ENCODE measurements at regions not wholly inside any gene's neighbourhood (a gene's known extent, or its start where the extent isn't known, plus 50 kb on each side); places are given as distances from the start of the nearest gene placed in this dataset.
"Not testable (repeated sequence)": the region's sequence is repeated elsewhere in the genome, so short reads cannot be mapped to it uniquely, and the experiment has no call there.

DNA sequence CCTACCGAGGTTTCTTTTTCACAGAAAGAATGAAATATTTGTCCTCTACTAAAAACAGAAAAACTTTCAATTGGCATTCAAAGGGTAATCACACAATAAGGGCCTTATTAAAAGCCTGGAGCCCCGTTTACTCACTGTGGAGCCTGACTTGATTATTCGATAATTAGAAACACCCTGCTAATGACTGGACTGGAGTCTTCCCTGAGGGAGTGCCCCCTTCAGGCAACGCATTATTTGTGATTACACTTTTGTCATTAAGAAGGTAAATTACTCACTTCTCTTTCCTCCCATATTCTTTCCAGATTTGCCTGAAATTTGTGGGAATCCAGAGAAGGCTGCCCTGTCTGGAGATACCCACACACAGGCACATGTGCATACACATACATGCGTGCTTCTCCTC lies 444.2 kb upstream of the NPVF start:
- no peak for DNase-seq

DNA sequence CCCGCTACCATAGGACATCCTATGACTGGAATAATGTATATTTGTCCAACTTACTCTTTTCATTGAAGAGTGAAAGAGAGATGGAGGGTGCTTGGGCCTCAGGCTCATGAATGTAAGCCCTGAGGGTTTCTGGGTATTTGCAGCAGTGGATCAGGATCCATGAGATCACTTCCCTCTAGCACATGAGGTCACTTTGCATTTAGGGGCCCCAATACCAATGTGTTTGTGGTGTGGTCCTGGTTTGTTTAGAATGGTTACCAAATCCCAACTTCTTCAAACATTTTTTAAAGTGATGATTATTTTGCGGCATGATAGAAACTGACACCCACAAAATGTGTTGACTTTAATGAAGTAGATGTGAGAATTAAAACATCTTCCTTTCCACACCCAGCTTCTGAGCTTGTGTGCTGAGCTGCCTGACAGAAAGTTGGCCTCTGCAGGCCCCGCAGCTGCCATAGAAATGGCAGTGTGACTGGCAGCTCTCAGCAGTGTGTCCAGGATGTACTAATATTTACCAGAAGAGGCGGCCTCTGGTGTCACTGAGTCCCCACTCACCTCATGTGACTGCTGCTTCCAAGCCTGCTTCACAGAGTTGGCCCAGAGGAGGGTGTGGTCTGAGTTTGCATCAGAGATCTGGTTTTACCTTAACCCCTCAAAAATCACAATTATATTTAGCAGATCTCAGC lies 447.6 kb upstream of the NPVF start:
- no peak for DNase-seq

DNA sequence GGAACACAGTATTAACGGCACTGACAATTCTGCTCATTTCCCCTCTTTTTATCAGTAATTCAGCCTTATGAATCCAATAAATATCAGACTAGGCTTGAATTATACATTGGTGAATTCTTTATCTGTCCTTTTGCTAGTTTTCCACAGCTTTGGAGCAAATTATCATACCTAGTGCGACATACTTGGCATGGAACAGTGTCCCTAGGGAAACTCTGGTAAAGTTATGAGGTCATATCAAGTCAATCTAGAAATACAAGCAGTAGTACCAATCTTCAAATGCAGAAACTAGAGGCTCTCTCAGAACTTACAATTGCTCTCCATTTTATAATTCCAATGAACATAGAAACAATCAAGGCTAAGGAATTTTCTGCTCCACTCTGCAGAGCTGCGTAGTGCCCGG lies 449.3 kb upstream of the NPVF start:
- no peak for DNase-seq

DNA sequence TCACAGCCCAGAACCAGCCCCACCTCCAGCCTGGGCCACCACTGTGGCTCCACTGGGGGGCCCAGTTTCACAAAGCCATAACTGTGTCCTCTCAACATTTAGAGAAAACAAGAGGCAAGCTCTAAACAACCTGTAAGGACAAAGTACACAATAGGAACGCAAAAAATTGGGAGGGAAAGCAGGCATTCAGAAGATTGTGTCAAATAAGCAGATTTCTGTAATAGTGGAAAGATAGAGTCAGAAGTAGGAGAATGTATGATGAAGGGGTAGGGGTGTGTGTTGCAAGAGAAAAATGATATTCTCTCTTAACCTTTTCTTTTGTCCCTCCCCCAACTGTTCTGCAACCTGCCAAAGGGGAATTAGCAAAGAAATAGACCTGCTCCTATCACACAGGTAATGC lies 449.9 kb upstream of the NPVF start:
- DNase-seq: no peak

GRCh38 chr7:25680636-25681035 lies 452.4 kb upstream of the NPVF start:
- DNase-seq: no peak

DNA sequence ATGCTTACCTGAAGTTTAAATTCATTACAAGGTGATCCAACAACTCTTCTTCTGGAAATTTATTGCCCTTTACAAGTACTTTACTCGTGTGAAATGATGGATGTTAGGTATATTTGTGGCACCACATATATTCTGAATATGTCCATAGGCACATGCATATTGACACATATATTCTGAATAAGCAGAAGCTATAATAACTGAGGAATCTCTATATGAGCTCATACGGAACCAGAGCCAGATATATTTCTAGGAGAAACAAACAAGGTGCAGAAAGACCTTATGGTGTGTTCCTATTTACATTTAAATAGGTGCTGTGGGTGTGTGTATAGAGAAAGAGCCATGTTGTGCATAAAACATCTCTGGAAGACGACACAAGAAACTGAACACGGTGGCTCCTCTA lies 456.1 kb upstream of the NPVF start:
- no peak for DNase-seq

DNA sequence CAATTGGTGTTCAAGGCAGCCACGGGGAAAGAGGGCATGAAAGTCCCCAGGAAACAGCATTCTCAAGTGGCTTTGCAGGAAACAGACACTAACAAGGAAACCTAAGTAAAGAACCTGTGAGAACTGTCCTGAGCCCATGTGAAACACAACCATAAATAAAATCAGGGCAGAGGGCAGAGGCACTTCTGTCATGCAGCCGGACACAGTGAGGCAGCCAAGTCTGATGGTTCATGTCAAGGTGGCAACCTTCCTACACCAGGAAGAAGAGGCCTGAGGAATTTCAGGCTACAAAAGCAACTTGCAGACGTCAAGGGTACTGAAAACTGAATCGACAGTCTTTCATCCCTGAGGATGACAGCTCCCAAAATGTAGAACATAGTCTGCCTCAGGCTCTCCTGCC lies 458.2 kb upstream of the NPVF start:
- DNase-seq: no peak

DNA sequence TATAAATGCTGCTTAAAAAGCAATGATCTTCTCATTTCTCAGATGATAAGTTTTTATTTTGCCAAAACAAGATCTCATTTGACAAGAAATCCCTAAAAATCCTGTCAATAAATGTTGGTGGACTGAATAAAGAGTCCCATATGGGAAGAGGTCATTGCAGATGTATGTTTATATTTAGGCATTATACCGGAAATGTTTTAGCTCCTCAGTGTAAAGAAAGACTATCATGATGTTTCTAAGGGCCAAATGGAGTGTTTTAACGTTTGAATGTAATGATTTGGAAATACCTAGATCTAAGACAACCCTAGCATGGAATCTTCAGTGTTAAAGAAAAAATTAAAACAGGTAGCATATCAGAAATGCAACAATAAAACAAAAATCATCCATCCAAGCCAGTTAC lies 457.8 kb upstream of the NFE2L3 start:
- DNase-seq: no peak

GRCh38 chr7:25694699-25695098 lies 457.3 kb upstream of the NFE2L3 start:
- DNase-seq: no peak

GRCh38 chr7:25696571-25696970 lies 455.4 kb upstream of the NFE2L3 start:
- no peak for DNase-seq

DNA sequence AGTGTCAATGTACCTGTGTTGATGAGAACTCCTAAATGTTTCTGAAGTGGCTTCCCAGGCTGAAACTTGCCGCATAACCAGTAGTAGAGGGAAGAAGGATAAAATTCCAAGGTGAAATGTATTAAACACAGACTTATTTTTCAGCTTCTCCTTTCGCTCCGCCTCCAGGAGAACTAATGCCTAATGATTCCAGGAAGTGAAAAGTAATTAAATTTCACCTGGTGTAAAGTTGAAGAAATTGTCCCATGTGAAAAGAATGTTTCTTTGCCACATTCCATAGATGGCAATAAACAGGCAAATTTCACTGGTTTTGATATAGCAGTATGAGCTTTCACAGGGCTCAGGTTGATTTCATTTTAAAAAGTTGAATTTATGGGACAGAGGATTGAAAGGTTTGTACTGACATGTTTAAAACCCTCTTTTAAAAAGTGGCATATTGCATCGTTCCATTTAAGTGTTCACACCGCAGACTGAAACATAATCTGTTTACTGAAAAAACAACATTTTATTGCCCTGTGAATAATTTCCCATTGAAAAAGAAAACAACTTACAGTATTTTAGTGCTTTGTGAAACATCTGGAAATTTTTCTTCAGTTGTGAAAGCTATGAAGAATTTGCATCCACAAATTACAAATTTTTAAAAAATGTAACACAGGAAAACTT lies 453.4 kb upstream of the NFE2L3 start:
- no peak for DNase-seq

GRCh38 chr7:25700141-25700540 lies 451.9 kb upstream of the NFE2L3 start:
- DNase-seq: not testable (repeated sequence)

DNA sequence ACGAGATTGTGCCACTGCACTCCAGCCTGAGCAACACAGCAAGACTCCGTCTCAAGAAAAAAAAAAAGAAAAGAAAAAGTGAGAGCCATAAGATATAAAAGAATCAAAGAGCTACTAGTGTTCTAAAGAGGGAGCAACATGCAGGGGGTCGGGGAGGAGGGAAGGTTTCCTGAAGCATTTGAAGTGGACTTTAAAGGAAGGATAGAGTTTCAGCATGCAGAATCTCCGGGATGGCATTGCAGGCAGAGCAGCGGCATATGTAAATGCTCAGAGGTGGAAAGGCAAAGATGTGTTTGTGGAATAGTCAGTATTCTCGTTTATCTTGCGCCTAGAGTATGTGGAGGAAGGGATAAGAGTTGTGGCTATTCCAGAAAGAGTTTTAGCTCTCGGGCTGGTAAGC lies 447.6 kb upstream of the NFE2L3 start:
- DNase-seq: no peak

DNA sequence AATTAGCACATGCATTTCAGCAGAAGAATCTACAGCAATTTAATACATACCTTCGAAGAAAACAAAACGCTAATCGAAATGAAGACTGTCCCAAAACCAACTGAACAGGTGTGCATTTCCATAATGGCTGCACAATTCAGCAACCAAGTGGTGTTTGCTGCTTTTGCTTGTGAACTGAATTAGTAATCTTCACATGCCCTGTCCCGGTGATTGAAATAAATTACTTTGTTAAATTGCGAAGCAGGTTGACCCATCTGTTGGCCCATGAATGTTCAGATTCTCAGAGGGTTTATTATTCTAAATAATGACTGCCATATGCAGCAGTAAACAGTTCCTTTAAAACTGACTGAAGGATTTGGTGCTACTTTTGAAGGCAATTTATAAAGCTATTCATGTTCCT lies 445.2 kb upstream of the NFE2L3 start:
- no peak for DNase-seq

DNA sequence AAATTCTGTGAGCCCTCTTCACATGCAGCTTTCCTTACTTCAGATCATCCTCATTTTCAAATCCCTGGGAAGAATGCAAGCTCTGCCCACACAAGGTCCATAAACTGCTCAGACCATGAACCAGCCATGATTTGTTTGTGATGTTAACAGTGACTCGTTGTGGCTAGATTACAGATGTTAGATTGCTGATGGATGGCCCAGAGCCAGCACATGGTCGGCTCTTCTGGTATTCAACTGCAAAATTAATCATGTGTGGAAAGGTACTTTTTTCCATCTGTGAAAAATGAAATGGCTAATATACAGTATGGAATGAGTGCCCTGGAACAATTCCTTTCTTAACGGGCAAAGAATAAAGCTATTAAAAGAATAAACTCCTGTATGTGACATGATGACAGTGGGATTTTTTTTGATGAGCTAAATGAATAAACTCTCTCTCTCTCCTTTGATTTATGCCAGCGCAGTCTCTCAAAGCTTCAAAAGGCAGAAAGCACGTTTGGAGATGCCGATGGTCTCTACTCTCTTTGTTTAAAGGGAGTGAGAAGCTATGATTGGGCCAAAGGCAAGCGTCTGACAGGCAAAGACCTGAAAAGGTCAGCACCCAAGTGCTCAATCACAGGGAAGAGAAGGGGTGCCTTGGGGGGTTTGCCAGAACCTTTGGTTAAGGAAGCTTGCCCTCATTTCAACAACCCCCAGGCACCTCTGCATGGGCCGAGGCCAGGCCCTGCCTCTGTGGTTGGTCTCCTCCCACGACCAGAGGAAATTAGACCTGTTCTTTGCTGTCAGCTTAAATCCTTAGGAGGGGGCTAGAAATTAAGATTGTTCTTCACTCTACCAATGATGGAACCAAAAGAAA lies 444.0 kb upstream of the NFE2L3 start:
- no peak for DNase-seq

DNA sequence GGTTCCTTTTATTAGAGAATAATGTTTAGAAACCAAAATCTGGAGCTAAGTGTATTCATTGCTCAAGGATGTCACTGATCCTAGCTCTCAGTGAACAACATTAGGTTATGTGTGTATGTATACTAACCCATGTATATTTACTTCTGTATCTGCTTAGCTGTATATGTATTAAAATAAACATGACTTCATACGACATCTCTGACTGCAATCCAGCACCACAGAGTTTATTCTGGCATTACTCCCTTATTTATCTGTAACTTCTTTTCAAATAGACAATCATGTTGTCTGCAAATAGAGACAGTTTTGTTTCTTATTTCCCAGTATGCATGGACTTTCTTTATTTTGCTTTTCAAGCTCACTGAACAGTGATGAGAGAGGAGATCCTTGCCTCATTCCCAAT lies 441.0 kb upstream of the NFE2L3 start:
- DNase-seq: no peak

DNA sequence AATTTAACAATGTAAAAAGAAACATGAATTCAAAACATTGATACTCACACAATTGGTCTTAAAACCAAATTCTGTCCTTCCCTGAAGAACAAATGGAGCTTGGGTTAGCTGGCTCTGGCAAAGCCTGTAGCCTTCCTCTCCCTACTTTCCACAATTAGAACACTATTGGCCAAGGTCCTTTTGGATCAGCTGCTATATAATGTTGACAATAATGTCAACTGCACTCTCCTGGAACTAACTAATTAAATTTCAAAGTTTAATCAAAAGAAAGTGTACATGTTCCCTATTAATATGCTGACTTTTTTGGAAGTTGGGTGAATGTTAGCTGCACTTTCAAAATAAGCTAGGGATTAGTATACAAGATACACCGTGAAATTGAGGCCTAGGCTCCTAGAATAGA lies 440.1 kb upstream of the NFE2L3 start:
- DNase-seq: no peak

DNA sequence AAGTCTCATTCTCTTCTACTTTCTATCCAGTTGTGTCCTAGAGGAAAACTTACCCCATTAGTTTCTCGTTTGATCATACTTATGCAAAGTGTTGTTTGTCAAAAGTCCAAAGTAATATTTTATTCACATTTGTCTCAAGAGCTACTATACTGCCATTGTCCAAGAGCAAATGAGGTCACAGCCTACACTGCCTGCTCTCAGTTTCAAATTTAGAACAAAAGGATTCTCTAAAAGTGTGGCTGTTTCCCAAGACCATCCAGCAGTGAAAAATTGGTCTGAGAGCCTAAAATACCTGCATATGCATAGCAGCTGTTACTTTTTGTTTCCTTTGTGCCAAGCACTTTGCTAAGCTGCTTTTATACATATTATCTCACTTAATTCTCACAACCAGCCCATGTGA lies 439.5 kb upstream of the NFE2L3 start:
- DNase-seq: no peak

DNA sequence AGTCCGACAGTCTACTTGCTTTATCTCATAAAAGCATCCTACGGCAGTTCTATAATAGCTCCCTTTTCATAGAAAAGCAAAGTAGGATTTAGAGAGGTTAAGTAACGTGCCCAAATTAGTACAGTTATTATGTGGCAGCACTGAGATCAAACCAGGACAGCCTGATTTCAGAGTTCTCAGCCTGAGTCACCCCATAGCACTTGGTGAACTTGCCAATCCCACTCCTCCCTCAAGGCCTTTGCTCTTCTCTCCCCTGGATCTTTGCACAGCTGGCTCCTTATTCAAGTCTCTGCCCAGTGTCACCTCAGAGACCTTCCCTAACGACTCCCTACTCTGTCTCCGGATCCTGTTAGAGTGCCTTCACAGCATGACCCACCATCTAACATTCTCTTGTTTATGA lies 438.0 kb upstream of the NFE2L3 start:
- DNase-seq: no peak

DNA sequence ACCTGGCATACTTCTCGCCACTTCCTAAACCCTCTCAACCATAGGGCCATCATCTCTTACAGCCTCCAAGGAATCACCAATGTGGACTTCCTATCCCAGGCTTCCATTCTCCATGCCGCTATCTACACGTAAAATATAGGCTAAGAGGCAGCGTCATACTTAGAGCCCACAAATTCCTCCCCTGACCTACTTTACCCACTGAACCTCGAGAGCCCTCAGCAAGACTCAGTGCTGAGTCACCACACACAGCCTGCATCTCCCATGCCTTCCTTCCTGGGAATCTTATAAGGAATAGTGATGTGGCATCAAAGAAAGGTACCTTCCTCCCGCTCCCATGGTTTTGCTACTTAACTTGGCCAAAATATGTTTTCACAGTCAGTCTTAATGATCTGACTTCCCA lies 435.6 kb upstream of the NFE2L3 start:
- no peak for DNase-seq

DNA sequence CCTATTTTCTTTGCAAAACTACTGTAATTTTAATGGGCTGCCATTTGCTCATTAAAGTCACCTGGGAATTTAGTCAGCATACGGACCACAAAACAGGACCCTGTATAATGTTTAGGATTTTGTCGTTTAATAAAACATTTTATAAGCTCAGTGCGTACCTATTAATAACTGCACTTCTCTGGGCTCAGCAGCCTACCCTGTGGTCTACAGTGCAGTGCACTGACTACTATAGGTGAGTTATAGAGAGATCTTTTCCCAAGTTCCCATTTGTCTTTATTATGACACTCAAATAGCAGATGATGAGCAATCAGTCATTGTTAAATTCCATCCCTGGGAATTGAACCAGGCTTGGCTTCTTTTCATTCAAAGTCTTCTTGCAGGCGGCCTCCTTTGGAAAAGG lies 433.4 kb upstream of the NFE2L3 start:
- DNase-seq: no peak

GRCh38 chr7:25719190-25719896 lies 432.7 kb upstream of the NFE2L3 start:
- no peak for DNase-seq

DNA sequence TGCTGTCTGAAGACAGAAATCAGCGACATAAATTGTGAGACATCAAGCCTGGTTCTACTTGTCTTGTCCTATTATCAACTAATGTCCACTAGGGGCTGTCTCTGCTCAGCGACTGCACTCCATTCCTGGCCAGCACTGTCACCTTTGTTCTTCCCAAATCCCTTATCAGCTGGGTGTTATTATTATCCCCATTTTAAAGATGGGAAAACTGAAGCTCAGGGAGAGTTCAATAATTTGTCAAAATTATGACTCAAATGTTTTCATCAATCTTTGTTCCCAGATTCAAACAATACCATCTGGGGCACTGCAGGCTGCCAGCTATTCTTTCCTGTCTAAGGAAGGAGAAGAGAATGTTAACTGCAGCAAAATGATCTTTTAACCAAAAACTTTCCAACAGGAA lies 431.6 kb upstream of the NFE2L3 start:
- DNase-seq: no peak

All from effector CD4-positive, alpha-beta T cell (primary cell).